OCI-LY7 (cell line): ENCODE measurements at regions not wholly inside any gene's neighbourhood (a gene's known extent, or its start where the extent isn't known, plus 50 kb on each side); places are given as distances from the start of the nearest gene placed in this dataset.

Source experiments
- EZH2phosphoT487 ChIP-seq: fragments of 200-600 bp; sonication (generic); IDR thresholded peaks from 2 replicates; pipeline ENCODE4 v1.6.1; 2018; ENCODE audit warnings: low read depth, borderline replicate concordance, mild to moderate bottlenecking, mixed run types, antibody characterized with exemption, low read length, moderate library complexity, mixed read lengths
- TF ChIP-seq, protein P1 (sequence below): fragments of 200-600 bp; sonication (generic); conservative IDR thresholded peaks from 2 replicates; pipeline ENCODE4 v1.5.1; 2014; ENCODE audit warnings: mild to moderate bottlenecking, antibody characterized with exemption, low read length, moderate library complexity, mixed read lengths

DNA sequence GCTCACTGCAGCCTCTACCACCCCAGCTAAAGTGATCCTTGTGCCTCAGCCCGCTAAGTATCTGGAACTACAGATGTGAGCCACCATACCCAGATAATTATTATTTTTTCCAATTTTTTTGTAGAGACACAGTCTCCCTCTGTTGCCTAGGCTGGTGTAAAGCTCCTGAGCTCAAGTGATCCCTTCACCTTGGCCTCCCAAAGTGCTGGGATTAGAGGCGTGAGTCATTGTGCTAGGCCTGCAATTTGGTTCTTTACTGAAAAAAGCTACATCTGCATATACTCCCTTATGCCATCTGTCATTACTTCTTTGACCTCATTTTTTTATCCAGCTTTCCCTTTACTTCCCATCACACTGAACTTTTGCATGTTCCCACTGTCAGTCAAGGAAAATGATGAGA, 2012.4 kb upstream of the IGFBP7 start:
- TF ChIP-seq, protein P1, sequence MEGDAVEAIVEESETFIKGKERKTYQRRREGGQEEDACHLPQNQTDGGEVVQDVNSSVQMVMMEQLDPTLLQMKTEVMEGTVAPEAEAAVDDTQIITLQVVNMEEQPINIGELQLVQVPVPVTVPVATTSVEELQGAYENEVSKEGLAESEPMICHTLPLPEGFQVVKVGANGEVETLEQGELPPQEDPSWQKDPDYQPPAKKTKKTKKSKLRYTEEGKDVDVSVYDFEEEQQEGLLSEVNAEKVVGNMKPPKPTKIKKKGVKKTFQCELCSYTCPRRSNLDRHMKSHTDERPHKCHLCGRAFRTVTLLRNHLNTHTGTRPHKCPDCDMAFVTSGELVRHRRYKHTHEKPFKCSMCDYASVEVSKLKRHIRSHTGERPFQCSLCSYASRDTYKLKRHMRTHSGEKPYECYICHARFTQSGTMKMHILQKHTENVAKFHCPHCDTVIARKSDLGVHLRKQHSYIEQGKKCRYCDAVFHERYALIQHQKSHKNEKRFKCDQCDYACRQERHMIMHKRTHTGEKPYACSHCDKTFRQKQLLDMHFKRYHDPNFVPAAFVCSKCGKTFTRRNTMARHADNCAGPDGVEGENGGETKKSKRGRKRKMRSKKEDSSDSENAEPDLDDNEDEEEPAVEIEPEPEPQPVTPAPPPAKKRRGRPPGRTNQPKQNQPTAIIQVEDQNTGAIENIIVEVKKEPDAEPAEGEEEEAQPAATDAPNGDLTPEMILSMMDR, result no peak
- no peak for TF ChIP-seq EZH2phosphoT487
